ENCODE measurements at regions not wholly inside any gene's neighbourhood (a gene's known extent, or its start where the extent isn't known, plus 50 kb on each side); places are given as distances from the start of the nearest gene placed in this dataset.
A peak's percentile ranks its signal among the peaks of the same experiment; 100 is the strongest.
"Not testable (repeated sequence)": the region's sequence is repeated elsewhere in the genome, so short reads cannot be mapped to it uniquely, and the experiment has no call there.

DNA sequence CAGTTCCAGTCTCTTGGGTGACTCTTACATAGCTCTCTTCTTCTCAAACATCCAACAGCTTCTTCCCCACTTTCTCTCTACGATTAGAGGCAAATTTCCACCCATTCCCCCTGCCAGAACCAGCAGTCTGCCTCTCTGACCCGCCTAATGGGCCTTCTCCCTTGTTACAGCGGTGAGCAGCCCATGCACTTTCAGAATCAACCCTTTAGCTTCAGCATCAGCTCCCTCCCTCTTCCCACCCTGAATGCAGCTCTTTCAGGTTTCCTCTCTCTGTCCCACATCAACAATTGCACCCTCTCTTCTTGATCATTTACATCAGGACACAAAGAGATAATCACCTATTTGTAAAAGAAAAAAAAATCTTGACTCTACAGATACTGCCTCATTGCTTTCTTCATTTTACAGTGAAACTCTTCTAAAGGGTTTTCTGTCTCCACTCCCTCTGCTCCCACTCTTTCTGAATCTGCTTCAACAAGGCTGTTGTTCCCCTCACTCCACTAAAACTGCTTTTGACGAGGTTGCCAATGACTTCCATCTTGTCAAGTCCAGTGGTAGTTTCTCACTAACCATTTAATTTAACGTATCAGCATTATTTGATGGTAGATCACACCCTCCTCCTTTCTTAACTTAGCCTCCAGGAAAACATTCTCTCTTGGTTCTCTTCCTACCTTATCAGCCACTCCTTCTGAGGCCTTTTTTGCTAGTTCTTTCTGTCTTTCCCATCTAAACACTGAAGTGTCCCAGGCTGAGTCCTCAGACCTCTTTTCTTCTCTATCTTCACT is 106.6 kb downstream of the NPY start:
- DNase-seq (ENCODE audit: low read depth): no peak
- H3K4me3 ChIP-seq (ENCODE audit: low read depth, low read length): no peak overlapping the region
- TF ChIP-seq, protein P1, sequence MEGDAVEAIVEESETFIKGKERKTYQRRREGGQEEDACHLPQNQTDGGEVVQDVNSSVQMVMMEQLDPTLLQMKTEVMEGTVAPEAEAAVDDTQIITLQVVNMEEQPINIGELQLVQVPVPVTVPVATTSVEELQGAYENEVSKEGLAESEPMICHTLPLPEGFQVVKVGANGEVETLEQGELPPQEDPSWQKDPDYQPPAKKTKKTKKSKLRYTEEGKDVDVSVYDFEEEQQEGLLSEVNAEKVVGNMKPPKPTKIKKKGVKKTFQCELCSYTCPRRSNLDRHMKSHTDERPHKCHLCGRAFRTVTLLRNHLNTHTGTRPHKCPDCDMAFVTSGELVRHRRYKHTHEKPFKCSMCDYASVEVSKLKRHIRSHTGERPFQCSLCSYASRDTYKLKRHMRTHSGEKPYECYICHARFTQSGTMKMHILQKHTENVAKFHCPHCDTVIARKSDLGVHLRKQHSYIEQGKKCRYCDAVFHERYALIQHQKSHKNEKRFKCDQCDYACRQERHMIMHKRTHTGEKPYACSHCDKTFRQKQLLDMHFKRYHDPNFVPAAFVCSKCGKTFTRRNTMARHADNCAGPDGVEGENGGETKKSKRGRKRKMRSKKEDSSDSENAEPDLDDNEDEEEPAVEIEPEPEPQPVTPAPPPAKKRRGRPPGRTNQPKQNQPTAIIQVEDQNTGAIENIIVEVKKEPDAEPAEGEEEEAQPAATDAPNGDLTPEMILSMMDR (IDR thresholded peaks at IDR 0.05; ENCODE audit: control insufficient read depth, extremely low read depth, insufficient read depth): no peak

DNA sequence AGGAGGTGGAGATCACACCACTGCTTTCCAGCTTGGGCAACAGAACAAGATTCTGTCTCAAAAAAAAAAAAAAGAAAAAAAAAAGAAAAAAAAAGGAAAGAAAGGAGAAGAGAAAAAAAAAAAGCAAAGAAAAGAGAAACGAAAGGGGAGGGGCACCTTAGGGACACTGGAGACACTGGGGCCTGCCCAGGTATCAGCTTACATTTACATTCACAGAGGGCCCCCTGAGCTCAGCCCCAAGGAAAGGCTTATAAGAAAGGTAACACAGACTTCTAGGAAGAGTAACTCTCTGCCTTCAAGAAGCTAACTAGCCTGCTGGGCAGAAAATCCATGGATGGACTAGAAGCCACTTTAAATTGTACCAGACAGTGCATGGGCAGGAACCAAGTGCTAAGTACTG is 108.8 kb downstream of the NPY start:
- DNase-seq (ENCODE audit: low read depth): no peak
- TF ChIP-seq, protein P1 (IDR thresholded peaks at IDR 0.05; ENCODE audit: control insufficient read depth, extremely low read depth, insufficient read depth): no peak
- no peak overlapping the region for H3K4me3 ChIP-seq (ENCODE audit: low read depth, low read length)

DNA sequence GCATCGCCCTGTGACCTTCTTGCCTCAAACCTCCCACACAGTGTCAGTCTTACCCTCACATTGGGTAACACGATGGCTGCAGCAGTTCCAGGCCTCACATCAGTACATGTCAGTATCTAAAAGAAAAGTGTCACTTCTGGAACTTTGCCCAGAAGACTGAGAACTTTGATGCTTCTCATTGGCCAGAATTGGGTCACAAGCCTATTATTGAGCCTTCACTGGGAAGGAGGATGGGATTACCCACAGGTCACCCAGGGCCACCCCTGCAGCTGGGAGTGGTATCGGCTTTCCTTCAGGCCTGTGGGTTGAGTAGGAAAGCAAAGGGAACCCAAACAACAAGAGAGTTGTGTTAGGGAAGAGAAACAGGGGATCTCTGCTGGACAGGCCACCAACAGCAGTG is 111.5 kb downstream of the NPY start:
- TF ChIP-seq, protein P1 (IDR thresholded peaks at IDR 0.05; ENCODE audit: control insufficient read depth, extremely low read depth, insufficient read depth): no peak
- H3K4me3 ChIP-seq (ENCODE audit: low read depth, low read length): no peak overlapping the region
- no peak for DNase-seq (ENCODE audit: low read depth)

DNA sequence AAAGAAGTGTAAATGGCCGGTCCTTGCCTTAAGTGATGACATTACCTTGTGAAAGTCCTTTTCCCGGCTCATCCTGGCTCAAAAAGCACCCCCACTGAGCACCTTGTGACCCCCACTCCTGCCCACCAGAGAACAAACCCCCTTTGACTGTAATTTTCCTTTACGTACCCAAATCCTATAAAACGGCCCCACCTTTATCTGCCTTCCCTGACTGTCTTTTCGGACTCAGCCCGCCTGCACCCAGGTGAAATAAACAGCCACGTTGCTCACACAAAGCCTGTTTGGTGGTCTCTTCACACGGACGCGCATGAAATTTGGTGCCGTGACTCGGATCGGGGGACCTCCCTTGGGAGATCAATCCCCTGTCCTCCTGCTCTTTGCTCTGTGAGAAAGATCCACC is 112.4 kb downstream of the NPY start:
- not testable (repeated sequence) for H3K4me3 ChIP-seq (ENCODE audit: low read depth, low read length); DNase-seq (ENCODE audit: low read depth)

DNA sequence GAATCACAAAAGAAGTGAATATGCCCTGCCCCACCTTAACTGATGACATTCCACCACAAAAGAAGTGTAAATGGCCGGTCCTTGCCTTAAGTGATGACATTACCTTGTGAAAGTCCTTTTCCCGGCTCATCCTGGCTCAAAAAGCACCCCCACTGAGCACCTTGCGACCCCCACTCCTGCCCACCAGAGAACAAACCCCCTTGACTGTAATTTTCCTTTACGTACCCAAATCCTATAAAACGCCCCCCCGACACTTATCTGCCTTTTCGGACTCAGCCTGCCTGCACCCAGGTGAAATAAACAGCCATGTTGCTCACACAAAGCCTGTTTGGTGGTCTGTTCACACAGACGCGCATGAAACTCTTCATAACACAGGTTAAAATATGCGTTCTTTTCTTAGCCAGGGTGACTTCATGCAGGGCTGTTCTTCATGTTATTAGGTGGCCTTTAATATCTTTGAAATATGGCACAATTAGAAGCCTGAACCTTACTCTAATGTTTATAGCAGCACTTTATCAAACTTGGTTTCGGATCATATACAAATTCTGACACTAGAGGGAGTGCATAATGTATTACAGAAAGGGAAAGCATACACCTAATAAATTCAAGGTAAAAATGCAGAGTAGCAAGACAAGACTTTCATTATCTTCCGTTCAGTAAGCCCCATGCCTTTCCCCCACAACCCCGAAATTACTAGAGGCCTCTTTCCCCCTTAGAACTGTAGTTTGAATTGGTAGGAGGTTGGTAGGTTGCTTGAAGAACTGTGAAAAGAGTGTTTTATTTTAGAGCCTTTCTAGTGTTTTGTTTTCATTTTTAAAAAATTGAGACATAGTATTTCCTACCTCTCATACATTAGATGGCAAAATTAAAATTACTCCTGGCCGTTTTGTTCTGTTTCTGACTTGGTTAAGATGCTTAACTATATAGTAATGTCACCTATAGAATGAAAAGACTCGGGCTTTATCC is 117.9 kb downstream of the NPY start:
- peak; percentile 13 for DNase-seq (ENCODE audit: low read depth)
- peak overlapping the region; percentile 23; the same call in 1 of the 2 replicates for H3K4me3 ChIP-seq (ENCODE audit: low read depth, low read length)
- TF ChIP-seq, protein P1 (IDR thresholded peaks at IDR 0.05; ENCODE audit: control insufficient read depth, extremely low read depth, insufficient read depth): peak; percentile 65

DNA sequence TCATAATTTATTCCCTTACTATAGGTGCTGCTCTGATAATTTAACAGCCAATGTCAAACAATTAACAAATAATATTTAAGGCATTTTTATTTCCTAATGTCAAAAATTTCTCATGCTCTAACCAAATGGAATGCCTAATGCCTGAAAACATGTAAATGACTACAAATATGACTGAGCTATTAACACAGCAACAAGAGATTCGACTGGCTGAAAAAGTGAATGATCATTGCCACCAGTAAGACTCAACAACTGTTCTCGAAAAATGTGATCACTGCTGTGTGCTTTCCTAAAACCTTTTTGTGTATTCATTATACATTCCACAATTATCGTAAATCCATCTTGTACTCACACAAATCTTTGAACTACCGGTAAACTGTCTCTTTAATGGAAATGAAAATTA is 118.7 kb downstream of the NPY start:
- no peak for DNase-seq (ENCODE audit: low read depth)
- no peak overlapping the region for H3K4me3 ChIP-seq (ENCODE audit: low read depth, low read length)
- TF ChIP-seq, protein P1 (IDR thresholded peaks at IDR 0.05; ENCODE audit: control insufficient read depth, extremely low read depth, insufficient read depth): no peak

DNA sequence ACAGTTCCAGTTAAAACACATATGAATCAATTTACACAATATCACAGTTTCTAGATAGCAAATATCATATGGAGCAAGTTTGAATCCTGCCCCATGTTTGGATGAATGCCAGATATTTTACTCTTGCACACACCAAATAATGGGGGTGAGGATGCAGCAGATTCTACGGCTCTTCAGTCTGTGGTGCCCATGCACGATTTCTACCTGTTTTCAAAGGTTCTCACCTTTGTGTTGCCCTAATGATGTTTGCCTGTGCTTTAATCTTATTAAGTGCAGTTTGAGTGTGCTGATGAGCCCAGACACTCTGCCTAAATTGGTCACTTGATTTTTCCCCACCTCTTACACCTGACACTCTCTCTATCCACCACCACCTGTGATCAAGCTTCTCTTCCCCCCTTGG is 119.6 kb downstream of the NPY start:
- DNase-seq (ENCODE audit: low read depth): no peak
- H3K4me3 ChIP-seq (ENCODE audit: low read depth, low read length): no peak overlapping the region
- TF ChIP-seq, protein P1 (IDR thresholded peaks at IDR 0.05; ENCODE audit: control insufficient read depth, extremely low read depth, insufficient read depth): no peak
